ENCODE measurements at regions not wholly inside any gene's neighbourhood (a gene's known extent, or its start where the extent isn't known, plus 50 kb on each side); places are given as distances from the start of the nearest gene placed in this dataset.
A peak's percentile ranks its signal among the peaks of the same experiment; 100 is the strongest.

GRCh38 chr12:115000038-115000437 lies 316.1 kb upstream of the TBX3 start:
- TF ChIP-seq ZC3H10 (CRISPR knock-in tag; IDR thresholded peaks at IDR 0.05) (no peak), ZFP3 (CRISPR knock-in tag; IDR thresholded peaks at IDR 0.05) (no peak), TOX (CRISPR knock-in tag; IDR thresholded peaks at IDR 0.05; ENCODE audit: borderline replicate concordance) (no peak), ZNF565 (CRISPR knock-in tag; conservative IDR thresholded peaks at IDR 0.05; ENCODE audit: low read depth) (no peak), PATZ1 (CRISPR knock-in tag; IDR thresholded peaks at IDR 0.05; ENCODE audit: borderline replicate concordance) (no peak), ZNF8 (CRISPR knock-in tag; IDR thresholded peaks at IDR 0.05) (no peak), POU6F1 (CRISPR knock-in tag; IDR thresholded peaks at IDR 0.05; ENCODE audit: borderline replicate concordance, low read depth) (no peak), ARNTL (CRISPR knock-in tag; IDR thresholded peaks at IDR 0.05; ENCODE audit: borderline replicate concordance, low read depth) (no peak), BACH2 (CRISPR knock-in tag; IDR thresholded peaks at IDR 0.05; ENCODE audit: borderline replicate concordance) (no peak), ISL1 (CRISPR knock-in tag; IDR thresholded peaks at IDR 0.05) (peak; percentile 58), ZNF70 (CRISPR knock-in tag; IDR thresholded peaks at IDR 0.05) (no peak), CREB5 (CRISPR knock-in tag; IDR thresholded peaks at IDR 0.05; ENCODE audit: low read depth) (no peak)
